Astrocyte of the cerebellum (primary cell): ENCODE measurements at regions not wholly inside any gene's neighbourhood (a gene's known extent, or its start where the extent isn't known, plus 50 kb on each side); places are given as distances from the start of the nearest gene placed in this dataset.
"Not testable (repeated sequence)": the region's sequence is repeated elsewhere in the genome, so short reads cannot be mapped to it uniquely, and the experiment has no call there.

Experiments
- DNase-seq: peaks from one replicate; pipeline ENCODE4 v3.0.0-alpha.2; 2011; ENCODE audit warnings: low read depth
- H3K4me3 ChIP-seq: 2 replicates; pipeline ENCODE4 v1.5.1; 2011; ENCODE audit warnings: mild to moderate bottlenecking, low read depth, low read length, moderate library complexity
- in situ Hi-C: cut with HindIII; loops from 2 replicates; pipeline ENCODE4 v1.10.0; 2017; ENCODE audit warnings: low sequenced_read_pairs
- TF ChIP-seq, protein P1 (sequence below): IDR thresholded peaks from 2 replicates; pipeline ENCODE4 v1.5.1; 2012; ENCODE audit warnings: low read length, low read depth, moderate library complexity, mild to moderate bottlenecking; ENCODE audit errors: missing control alignments

DNA sequence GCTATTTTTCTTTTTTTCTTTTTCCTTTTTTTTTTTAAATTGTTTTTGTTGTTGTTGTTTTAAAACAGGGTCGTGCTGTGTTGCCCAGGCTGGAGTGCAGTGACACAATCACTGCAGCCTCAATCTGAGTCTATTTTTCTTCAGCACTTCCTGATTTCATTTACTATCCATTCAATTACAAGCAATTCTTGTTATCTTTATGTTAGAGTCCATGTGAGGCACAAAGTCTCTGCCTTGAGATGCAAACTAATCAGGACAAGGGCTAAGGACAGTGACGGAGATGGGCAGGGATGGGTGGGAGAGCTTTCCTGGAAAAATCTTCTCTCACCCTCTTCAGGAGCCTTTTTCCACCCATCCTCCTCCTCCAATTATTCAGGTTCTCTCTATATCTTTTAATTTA lies 157.3 kb upstream of the AUTS2 start:
- in situ Hi-C loops, result no loop called here
- H3K4me3 ChIP-seq, result no peak overlapping the region
- TF ChIP-seq, protein P1, sequence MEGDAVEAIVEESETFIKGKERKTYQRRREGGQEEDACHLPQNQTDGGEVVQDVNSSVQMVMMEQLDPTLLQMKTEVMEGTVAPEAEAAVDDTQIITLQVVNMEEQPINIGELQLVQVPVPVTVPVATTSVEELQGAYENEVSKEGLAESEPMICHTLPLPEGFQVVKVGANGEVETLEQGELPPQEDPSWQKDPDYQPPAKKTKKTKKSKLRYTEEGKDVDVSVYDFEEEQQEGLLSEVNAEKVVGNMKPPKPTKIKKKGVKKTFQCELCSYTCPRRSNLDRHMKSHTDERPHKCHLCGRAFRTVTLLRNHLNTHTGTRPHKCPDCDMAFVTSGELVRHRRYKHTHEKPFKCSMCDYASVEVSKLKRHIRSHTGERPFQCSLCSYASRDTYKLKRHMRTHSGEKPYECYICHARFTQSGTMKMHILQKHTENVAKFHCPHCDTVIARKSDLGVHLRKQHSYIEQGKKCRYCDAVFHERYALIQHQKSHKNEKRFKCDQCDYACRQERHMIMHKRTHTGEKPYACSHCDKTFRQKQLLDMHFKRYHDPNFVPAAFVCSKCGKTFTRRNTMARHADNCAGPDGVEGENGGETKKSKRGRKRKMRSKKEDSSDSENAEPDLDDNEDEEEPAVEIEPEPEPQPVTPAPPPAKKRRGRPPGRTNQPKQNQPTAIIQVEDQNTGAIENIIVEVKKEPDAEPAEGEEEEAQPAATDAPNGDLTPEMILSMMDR, result no peak
- no peak for DNase-seq

GRCh38 chr7:69443136-69443535 lies 155.1 kb upstream of the AUTS2 start:
- TF ChIP-seq, protein P1, result no peak
- no peak overlapping the region for H3K4me3 ChIP-seq
- no peak for DNase-seq
- in situ Hi-C loops, result no loop called here

DNA sequence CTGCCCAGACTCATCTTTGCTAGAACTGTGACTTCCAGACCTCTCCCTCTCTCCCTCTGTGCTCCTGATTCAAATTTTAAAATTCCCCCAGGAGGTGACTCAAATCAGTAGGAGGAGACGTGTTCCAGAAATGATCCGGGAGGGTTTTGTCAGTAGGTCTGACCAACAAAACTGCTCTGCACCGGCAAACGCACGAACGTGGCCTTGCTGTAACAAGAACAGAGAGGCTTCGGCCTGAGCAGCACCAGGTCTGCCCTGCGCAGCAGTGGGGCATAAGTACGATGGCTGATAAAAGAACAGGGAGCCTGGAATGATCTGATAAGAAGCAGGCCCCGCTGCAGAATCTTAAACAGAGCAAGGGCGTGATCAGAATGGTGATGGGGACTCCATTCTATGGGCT lies 152.7 kb upstream of the AUTS2 start:
- TF ChIP-seq, protein P1, result no peak
- in situ Hi-C loops, result no loop called here
- H3K4me3 ChIP-seq, result no peak overlapping the region
- no peak for DNase-seq

GRCh38 chr7:69446213-69446612 lies 152.1 kb upstream of the AUTS2 start:
- DNase-seq, result not testable (repeated sequence)

DNA sequence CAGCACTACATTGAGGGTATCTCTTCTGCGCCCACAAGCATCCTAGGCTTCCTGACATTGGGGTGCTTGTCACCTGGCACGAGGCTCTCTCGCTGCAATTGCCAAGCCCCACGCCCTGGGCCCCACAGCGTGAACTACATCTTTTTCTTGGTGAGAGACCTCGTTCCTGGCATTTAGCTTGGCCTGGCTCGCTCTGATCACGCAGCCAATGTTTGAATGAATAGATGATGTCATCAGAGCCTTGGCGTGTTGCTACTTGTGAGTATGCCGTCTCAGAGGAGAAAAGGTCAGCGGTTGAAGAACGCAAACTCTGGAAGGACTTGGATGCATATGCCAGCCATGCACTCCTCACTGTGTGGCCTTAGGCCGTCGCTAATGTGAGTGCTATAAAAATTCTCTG lies 150.2 kb upstream of the AUTS2 start:
- H3K4me3 ChIP-seq, result no peak overlapping the region
- in situ Hi-C loops, result no loop called here
- DNase-seq, result peak; percentile 34
- TF ChIP-seq, protein P1, result no peak

More at GRCh38 chr7:69446213-69446612, 152.1 kb upstream of the AUTS2 start:
- H3K4me3 ChIP-seq, in situ Hi-C loops: not testable (repeated sequence)

- H3K4me3 ChIP-seq, result no peak overlapping the region
- in situ Hi-C loops, result no loop called here
- TF ChIP-seq, protein P1, result no peak
- no peak for DNase-seq
Measured at GRCh38 chr7:69450456-69450855, 147.8 kb upstream of the AUTS2 start.

GRCh38 chr7:69451715-69452114 lies 146.6 kb upstream of the AUTS2 start:
- no peak for DNase-seq
- in situ Hi-C loops, result no loop called here
- TF ChIP-seq, protein P1, result no peak
- no peak overlapping the region for H3K4me3 ChIP-seq
